C4-2B (cell line): ENCODE measurements at regions not wholly inside any gene's neighbourhood (a gene's known extent, or its start where the extent isn't known, plus 50 kb on each side); places are given as distances from the start of the nearest gene placed in this dataset.

Source experiments
- CTCF ChIP-seq: fragments of 450-650 bp; conservative IDR thresholded peaks from 2 replicates; pipeline ENCODE4 v1.5.1; 2017; ENCODE audit warnings: mild to moderate bottlenecking
- ZFX ChIP-seq: fragments of 450-650 bp; IDR thresholded peaks from 2 replicates; pipeline ENCODE4 v1.6.1; 2017

- no peak for TF ChIP-seq CTCF
- TF ChIP-seq ZFX: no peak
These were observed 1060.7 kb downstream of the FAM181B start for GRCh38 chr11:81673001-81673400.
